Forelimb muscle (tissue), 1 donor: ENCODE measurements at regions not wholly inside any gene's neighbourhood (a gene's known extent, or its start where the extent isn't known, plus 50 kb on each side); places are given as distances from the start of the nearest gene placed in this dataset.

Experiments
- DNase-seq: peaks from one replicate; pipeline ENCODE4 v3.0.0-alpha.2; 2013; ENCODE audit warnings: low read depth

GRCh38 chr13:97110936-97111335 is 111.2 kb upstream of the MBNL2 start:
- no peak for DNase-seq

DNA sequence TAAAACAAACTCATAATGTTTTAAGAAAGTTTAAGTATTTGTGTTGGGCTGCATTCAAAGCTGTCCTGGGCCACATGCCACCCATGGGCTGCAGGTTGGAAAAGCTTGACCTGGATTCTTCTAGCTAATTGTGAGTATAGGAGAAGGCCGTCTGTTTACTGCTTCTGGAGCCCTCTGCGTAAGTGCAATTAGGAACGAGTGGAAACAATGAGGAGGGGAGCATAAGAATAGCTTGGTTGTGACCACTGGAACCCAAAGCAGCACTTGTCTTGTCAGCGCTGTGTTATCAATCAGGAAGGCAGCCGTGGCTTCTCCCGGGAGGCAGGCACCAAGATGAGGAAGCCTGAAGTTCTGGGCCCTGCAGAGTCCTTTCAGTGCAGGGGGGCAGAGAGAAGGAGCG is 110.4 kb upstream of the MBNL2 start:
- no peak for DNase-seq

GRCh38 chr13:97112446-97113152 is 109.5 kb upstream of the MBNL2 start:
- no peak for DNase-seq

DNA sequence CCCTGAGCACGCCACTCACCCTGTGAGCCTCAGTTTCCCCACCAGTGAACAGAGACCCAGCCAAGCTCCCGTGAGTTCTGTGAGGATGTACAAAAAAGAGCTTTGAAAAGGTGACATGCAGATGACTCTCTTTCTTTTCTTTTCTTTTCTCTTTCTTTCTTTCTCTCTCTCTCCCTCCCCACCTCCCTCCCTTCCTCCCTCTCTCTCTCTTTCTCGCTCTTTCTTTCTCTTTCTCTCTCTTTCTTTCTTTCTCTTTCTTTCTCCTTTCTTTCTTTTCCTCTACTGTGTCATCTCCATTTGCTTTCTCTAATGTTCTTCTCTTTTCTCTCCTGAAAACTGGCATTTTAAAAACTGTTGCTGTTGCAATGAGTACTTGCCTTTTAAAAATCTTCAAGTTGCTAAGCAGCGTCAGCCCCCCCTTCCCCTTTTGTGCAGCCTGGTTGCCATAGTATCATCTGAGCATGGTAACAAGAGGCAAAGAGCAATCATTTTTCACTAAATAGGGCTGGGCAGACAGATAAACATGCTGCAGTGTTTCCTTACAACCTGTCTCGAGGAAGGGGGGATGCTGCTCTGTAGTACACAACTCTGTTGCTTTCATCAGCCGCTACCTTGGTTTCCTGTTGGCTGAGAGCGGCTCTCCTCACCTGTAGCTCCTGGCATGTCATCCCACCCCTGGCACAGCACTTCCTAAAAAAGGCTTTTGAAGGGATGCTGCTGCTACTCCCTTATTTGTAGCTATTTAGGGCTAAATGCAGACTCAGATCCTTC is 108.7 kb upstream of the MBNL2 start:
- DNase-seq: no peak

- no peak for DNase-seq
Observed at GRCh38 chr13:97114651-97115050, 107.5 kb upstream of the MBNL2 start.

DNA sequence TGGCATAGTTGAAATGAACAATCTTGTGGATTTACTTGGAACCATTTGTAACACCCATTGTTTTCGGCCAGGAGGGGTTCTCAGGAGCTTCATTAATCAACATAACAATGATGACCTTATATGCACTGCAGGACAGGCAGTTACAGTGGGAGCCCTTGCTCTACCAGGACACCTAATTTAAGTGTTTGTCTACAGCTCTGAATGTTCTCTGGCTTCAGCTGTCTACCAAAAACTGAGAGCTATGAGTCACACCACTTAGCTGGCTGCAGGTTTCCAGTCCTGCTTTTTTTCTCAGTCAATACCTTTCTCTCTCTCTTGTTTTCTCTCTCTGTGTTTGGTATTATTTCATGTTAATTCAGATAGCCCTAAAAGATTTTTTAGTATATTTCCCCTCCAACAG is 105.4 kb upstream of the MBNL2 start:
- DNase-seq: no peak

DNA sequence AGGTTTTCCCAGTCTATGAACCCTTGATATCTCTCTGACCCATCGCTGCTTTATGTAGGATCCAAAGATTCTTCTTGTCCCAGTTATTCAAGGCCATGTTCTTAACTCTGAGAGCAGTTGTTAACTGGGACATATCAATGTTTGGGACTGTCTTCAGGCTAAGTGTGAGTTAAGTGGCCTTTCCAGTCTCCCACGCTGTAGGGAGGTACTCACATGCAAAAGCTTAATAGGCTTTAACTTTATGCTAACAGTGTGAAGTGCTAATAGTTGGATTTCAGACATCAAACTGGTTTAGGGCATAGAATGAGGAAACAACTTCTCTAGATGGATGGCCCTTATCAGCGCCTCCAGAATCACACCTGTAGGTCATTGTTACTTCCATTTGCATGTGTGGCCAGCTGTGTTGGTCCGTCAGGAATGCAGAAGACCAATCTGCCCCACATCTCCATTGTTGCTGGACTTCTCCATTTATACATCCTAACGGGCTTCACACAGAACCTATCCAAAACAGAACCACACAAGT is 104.7 kb upstream of the MBNL2 start:
- no peak for DNase-seq

GRCh38 chr13:97119943-97120342 is 102.2 kb upstream of the MBNL2 start:
- DNase-seq: no peak

DNA sequence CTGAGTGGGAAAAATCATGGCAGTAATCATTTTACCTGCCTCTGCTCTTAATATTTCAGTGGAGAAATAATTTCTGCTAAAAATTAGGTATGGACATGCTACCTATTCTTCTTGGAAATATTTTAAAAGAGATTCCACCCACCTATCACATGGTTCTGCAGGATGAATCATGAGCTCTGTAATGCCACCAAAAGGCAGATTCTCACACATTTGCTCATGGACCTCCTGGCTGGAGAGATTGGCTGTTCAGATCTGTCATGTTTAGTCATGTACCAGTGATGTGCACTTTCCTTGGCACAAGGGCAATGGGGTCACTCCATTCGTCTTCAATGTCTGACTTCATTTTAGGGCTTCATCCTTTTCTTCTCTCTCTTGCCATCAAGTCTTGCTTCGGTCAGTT is 101.8 kb upstream of the MBNL2 start:
- DNase-seq: no peak

DNA sequence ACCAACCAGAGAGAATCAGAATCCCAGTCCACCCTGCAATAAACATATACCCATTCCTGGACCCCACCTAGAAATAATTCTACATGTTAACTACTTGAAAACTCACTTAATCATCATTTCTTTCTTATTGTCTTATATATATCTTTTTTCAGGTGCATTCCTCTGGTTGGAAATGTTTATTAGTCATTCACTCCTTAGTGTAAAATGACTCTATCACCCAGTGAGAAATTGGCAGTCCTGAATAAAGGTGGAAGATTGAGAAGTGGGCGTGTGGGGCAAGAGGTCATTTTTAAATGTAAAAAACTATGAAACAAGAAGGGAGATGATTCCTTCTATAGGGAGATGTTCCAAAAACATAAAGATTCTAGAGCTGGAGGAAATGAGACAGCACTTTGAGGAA is 101.2 kb upstream of the MBNL2 start:
- no peak for DNase-seq

DNA sequence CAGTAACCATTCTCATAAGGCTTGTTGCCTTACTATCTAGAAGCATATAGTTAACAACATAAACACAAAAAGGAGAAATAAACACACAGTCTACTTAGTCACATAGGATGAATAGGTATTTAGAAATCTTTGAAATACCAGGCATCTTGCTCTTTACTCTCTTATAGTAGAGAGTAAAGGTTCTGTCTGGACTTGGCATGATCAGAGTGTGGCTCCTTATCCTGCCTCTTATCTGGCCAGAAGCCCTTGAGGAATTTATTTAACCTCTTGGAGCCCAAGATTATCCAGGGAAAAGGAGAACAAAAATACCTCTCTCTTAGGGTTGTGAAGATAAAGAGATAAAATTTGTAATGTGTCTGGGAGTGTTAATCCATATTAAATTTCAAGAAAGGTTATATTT is 100.2 kb upstream of the MBNL2 start:
- no peak for DNase-seq

DNA sequence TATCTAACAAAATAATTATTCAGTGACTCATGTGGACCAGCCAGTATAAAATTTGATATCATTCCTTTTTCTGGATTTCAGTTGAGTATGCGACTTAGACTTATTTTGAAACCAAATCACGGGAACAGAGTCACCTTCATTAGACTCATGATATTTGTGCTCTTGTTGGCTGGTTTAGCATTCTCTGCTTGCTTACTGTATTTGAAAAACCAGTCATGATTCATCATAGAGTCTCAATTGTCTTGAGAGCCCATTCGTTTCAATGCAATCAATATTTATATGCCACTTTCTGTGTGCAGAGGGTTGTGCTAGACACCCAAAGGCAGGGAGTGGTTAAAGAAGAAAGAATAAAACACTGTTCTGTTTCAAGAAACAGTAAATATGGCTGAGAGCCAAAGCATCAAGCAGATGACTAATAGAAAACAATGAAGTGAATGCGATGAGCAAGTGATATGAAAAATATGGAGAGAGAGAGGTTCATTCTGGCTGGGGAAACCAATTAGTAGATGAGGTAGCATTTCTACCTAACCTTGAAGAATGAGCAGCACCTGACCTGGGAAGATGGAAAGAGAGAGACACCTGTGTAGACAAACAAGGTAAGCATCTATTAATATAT is 99.6 kb upstream of the MBNL2 start:
- DNase-seq: no peak

DNA sequence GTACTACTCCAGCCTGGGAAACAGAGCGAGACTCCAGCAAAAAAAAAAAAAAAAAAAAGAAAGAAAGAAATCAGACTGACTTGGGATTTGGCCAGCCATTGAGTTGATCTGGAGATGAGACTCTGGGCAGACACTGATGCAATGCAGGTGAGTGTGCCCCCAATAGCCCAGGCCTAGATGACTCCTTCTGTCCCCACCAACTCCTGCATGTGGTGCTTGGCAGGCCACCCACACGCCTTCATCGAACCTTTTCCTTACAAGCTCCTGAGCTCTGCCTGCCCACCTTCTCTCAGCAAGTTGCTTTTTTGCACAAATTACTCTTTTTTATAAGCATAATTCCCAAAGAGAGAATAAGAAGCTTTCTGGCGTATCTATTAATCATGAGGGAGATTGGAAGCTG is 97.9 kb upstream of the MBNL2 start:
- no peak for DNase-seq

- DNase-seq: no peak
Observed at GRCh38 chr13:97124915-97125809, 97.0 kb upstream of the MBNL2 start.

GRCh38 chr13:97125810-97126738 is 96.1 kb upstream of the MBNL2 start:
- DNase-seq: no peak

- no peak for DNase-seq
Observed at GRCh38 chr13:97127842-97128241, 94.3 kb upstream of the MBNL2 start.

DNA sequence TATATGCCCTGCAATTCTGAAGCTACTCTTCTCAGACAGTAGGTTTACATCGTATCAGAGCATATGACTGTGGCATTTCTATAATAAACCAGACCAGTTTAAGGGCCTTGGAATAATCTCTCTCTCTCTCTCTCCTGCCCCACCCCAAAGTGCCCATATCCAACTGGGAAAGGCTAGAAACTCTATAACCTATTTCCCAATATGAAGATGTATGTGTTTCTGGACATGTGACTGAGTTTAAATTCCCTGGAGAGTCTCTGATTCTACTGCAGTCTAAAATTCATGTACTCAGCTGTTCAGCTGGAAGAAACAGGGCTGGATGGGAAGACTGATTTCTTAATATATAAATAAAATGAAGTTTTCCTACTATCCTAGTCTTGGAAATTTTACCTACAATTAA is 91.9 kb upstream of the MBNL2 start:
- DNase-seq: no peak

GRCh38 chr13:97131447-97131846 is 90.7 kb upstream of the MBNL2 start:
- DNase-seq: no peak

DNA sequence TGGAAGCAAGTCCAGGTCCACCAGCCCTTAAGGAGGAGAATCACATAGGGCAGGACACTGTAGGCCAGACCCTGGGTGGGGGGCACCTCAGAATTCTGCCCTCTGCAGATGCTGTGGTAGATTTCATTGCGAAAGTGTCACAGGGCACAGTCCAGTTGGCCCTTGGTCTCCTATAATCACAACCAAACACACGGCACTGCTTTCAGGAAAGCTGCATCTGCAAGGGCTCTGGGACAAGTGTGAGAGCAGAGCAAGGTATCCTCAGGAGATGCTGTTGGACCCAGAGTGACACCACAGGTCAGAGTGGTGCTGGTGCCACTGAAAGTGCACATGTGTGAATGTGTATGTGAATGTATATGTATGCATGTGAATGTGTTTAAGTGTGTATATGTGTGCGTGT is 88.6 kb upstream of the MBNL2 start:
- no peak for DNase-seq

DNA sequence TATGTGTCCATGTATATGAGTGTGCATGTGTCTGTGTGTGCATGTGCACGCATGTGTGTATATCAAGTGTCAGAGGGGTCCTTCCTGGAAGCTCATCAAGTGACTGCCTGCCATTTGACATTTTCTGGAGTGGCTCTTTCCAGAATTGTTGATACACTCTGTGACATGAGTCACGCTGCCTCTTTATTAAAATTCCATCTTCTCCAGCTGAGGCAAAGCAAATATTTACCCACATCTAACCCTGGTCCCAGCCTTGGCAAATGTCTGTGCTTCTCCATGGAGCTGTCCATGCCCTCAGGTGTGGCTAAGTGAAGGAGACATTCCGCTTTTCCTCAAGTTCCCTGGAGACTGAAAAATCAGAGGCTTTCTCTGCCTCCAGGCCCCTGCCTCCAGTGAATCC is 88.2 kb upstream of the MBNL2 start:
- DNase-seq: no peak
